IMR-90 (cell line): ENCODE measurements at regions not wholly inside any gene's neighbourhood (a gene's known extent, or its start where the extent isn't known, plus 50 kb on each side); places are given as distances from the start of the nearest gene placed in this dataset.

Experiments used
- ATAC-seq: fragments of 200-7000 bp; cut with Tn5 transposase; 2 replicates; pipeline ENCODE4 v1.9.1; 2020; ENCODE audit warnings: low read depth, mild to moderate bottlenecking, moderate library complexity
- BruUV-seq: library from RNA; stranded (reverse); fragments of 400-500 nt; replicated peaks from 2 replicates; lab custom pipeline; 2021; lab: Mats Ljungman, UMichigan
- CTCF ChIA-PET: fragments of 300-600 bp; formaldehyde crosslinking; extraction: SDS; loops from one replicate; lab custom pipeline; 2021; ENCODE audit warnings: antibody characterized with exemption; lab: Yijun Ruan, JAX
- POLR2A ChIA-PET: fragments of 300-600 bp; sonication (Branson Sonifier 250); formaldehyde crosslinking; loops from one replicate; lab custom pipeline; 2022; ENCODE audit warnings: antibody characterized with exemption; ENCODE audit not compliant: unreplicated experiment; lab: Charles Lee
- DNase-seq: peaks from one replicate; pipeline ENCODE4 v3.0.0; 2013
- H2AFZ ChIP-seq: replicated peaks from 2 replicates; pipeline ENCODE3; 2013; ENCODE audit warnings: low read length, mild to moderate bottlenecking; ENCODE audit not compliant: poor library complexity
- H2AK5ac ChIP-seq: 2 replicates; pipeline ENCODE4 v1.6.1; 2013; ENCODE audit warnings: low read depth, low read length, inconsistent platforms
- H2AK9ac ChIP-seq: replicated peaks from 2 replicates; pipeline ENCODE3; 2013; ENCODE audit warnings: mild to moderate bottlenecking, low read depth, low read length, moderate library complexity; ENCODE audit not compliant: poor library complexity
- H2BK120ac ChIP-seq: 2 replicates; pipeline ENCODE4 v1.6.1; 2013; ENCODE audit warnings: low read depth, low read length, inconsistent platforms
- H2BK15ac ChIP-seq: 3 replicates; pipeline ENCODE4 v1.6.1; 2013; ENCODE audit warnings: low read depth, low read length, inconsistent platforms
- H2BK20ac ChIP-seq: 2 replicates; pipeline ENCODE4 v1.6.1; 2013; ENCODE audit warnings: low read depth, mild to moderate bottlenecking, inconsistent platforms, low read length, moderate library complexity
- H2BK5ac ChIP-seq: 2 replicates; pipeline ENCODE4 v1.6.1; 2013; ENCODE audit warnings: mild to moderate bottlenecking, low read depth, low read length, inconsistent platforms; ENCODE audit not compliant: poor library complexity, severe bottlenecking
- H3K14ac ChIP-seq: replicated peaks from 2 replicates; pipeline ENCODE4 v1.6.1; 2013; ENCODE audit warnings: low read depth, low read length, inconsistent platforms
- H3K18ac ChIP-seq: 2 replicates; pipeline ENCODE4 v1.6.1; 2013; ENCODE audit warnings: low read depth, low read length, control low read depth
- H3K23ac ChIP-seq: 2 replicates; pipeline ENCODE4 v1.6.1; 2013; ENCODE audit warnings: low read depth, low read length, inconsistent platforms
- H3K27ac ChIP-seq: 2 replicates; pipeline ENCODE4 v1.5.1; 2013; ENCODE audit warnings: mild to moderate bottlenecking, control low read depth, low read length; ENCODE audit not compliant: insufficient read depth
- H3K27me3 ChIP-seq: 2 replicates; pipeline ENCODE4 v1.6.1; 2013; ENCODE audit warnings: low read length; ENCODE audit not compliant: control insufficient read depth, insufficient read depth
- H3K36me3 ChIP-seq: 2 replicates; pipeline ENCODE4 v1.6.1; 2013; ENCODE audit warnings: low read length, mixed read lengths; ENCODE audit not compliant: control insufficient read depth, insufficient read depth
- H3K4ac ChIP-seq: 2 replicates; pipeline ENCODE4 v1.6.1; 2013; ENCODE audit warnings: low read depth, low read length, inconsistent platforms
- H3K4me1 ChIP-seq: 2 replicates; pipeline ENCODE4 v1.6.1; 2013; ENCODE audit warnings: low read length, mixed read lengths; ENCODE audit not compliant: control insufficient read depth, insufficient read depth
- H3K4me2 ChIP-seq: 2 replicates; pipeline ENCODE4 v1.6.1; 2013; ENCODE audit warnings: low read depth, mild to moderate bottlenecking, control low read depth, low read length, moderate library complexity
- H3K4me3 ChIP-seq: 2 replicates; pipeline ENCODE4 v1.5.1; 2013; ENCODE audit warnings: low read depth, mild to moderate bottlenecking, control low read depth, low read length, moderate library complexity; ENCODE audit not compliant: insufficient read depth
- H3K56ac ChIP-seq: 2 replicates; pipeline ENCODE4 v1.6.1; 2013; ENCODE audit warnings: low read length, inconsistent platforms; ENCODE audit not compliant: insufficient read depth; ENCODE audit errors: extremely low read depth
- H3K79me1 ChIP-seq, 2 experiments: 2 replicates each; pipeline ENCODE4 v1.6.1; 2013; ENCODE audit warnings: low read length in 2 of 2, inconsistent platforms in 1 of 2, low read depth in 1 of 2
- H3K9ac ChIP-seq: 2 replicates; pipeline ENCODE4 v1.6.1; 2013; ENCODE audit warnings: low read depth, low read length, control low read depth
- H3K9me1 ChIP-seq: 2 replicates; pipeline ENCODE4 v1.6.1; 2013; ENCODE audit warnings: low read length, inconsistent platforms; ENCODE audit not compliant: insufficient read depth
- H3K9me3 ChIP-seq: 2 replicates; pipeline ENCODE4 v1.6.1; 2013; ENCODE audit warnings: low read length; ENCODE audit not compliant: control insufficient read depth, insufficient read depth
- H4K20me1 ChIP-seq: 2 replicates; pipeline ENCODE4 v1.6.1; 2013; ENCODE audit warnings: low read length, inconsistent platforms; ENCODE audit not compliant: insufficient read depth
- H4K5ac ChIP-seq: 2 replicates; pipeline ENCODE4 v1.6.1; 2013; ENCODE audit warnings: mild to moderate bottlenecking, low read depth, low read length, control low read depth
- H4K8ac ChIP-seq, 2 experiments: 2 replicates each; pipeline ENCODE4 v1.6.1; 2013; ENCODE audit warnings: low read depth in 2 of 2, low read length in 2 of 2, control low read depth in 1 of 2, inconsistent platforms in 1 of 2
- H4K91ac ChIP-seq: 2 replicates; pipeline ENCODE4 v1.6.1; 2013; ENCODE audit warnings: low read depth, low read length, inconsistent platforms; ENCODE audit not compliant: insufficient read depth
- CHD1 ChIP-seq: IDR thresholded peaks from 2 replicates; pipeline ENCODE4 v1.6.1; 2012; ENCODE audit warnings: low read depth, low read length, improper control_type of control experiment
- ELK1 ChIP-seq: fragments of 150-350 bp; IDR thresholded peaks from 2 replicates; pipeline ENCODE4 v1.6.1; 2016; ENCODE audit warnings: low read depth, mild to moderate bottlenecking, low read length, moderate library complexity, borderline replicate concordance
- FOS ChIP-seq: fragments of 150-350 bp; IDR thresholded peaks from 2 replicates; pipeline ENCODE4 v1.6.1; 2016; ENCODE audit warnings: low read depth, low read length
- MXI1 ChIP-seq: IDR thresholded peaks from 2 replicates; pipeline ENCODE4 v1.6.1; 2012; ENCODE audit warnings: low read depth, mild to moderate bottlenecking, low read length, moderate library complexity, borderline replicate concordance
- NFE2L2 ChIP-seq: fragments of 150-350 bp; IDR thresholded peaks from 2 replicates; pipeline ENCODE4 v1.6.1; 2016; ENCODE audit warnings: low read depth, mild to moderate bottlenecking, low read length
- RAD21 ChIP-seq: IDR thresholded peaks from 2 replicates; pipeline ENCODE4 v1.6.1; 2012; ENCODE audit warnings: low read length, improper control_type of control experiment
- RCOR1 ChIP-seq: IDR thresholded peaks from 2 replicates; pipeline ENCODE4 v1.6.1; 2012; ENCODE audit warnings: mild to moderate bottlenecking, low read length, improper control_type of control experiment; ENCODE audit not compliant: insufficient replicate concordance
- USF2 ChIP-seq: fragments of 150-350 bp; IDR thresholded peaks from 2 replicates; pipeline ENCODE4 v1.6.1; 2017; ENCODE audit warnings: mild to moderate bottlenecking, antibody characterized with exemption, low read length, low read depth
- WGBS, 2 experiments: methylation state at CpG; one replicate each; pipeline versions ENCODE4 v1.1.5 to v1.1.7; 2013; ENCODE audit warnings: missing lambda C conversion rate in 2 of 2; ENCODE audit not compliant: insufficient read length in 1 of 2; ENCODE audit errors: extremely low coverage in 2 of 2; 5-methylcytosine and 5-hydroxymethylcytosine counted together
- dilution Hi-C: fragments of 300-500 bp; cut with HindIII; formaldehyde crosslinking; loops from one replicate; pipeline ENCODE4 v1.14.3; 2018; ENCODE audit warnings: low sequenced_read_pairs; ENCODE audit not compliant: unreplicated experiment
- in situ Hi-C: fragments of 300-500 bp; cut with MboI; formaldehyde crosslinking; loops from 3 replicates; pipeline ENCODE4 v1.14.3; 2019; ENCODE audit warnings: low sequenced_read_pairs, inconsistent platforms, mixed read lengths
- intact Hi-C: fragments of 100-400 bp; cut with micrococcal nuclease; formaldehyde crosslinking; loops from 2 replicates; pipeline ENCODE4 v1.10.0; 2022

GRCh38 chrX:82320569-82320968 is 1118.7 kb downstream of the SH3BGRL start:
- intact Hi-C loops: no loop called here
- H4K8ac ChIP-seq: no peak overlapping the region
- no peak overlapping the region for H2BK20ac ChIP-seq
- no peaks in the 10 kb centered on the region for H4K20me1 ChIP-seq
- no CpG with 5 or more reads among the region's 1 CpG for WGBS, 2 experiments
- no peaks in the 10 kb centered on the region for H3K27me3 ChIP-seq
- no peak overlapping the region for H3K14ac ChIP-seq
- no peaks in the 10 kb centered on the region for H3K79me1 ChIP-seq
- no peak overlapping the region for H4K5ac ChIP-seq
- no peak for TF ChIP-seq USF2
- TF ChIP-seq CHD1: no peak
- no peak for TF ChIP-seq MXI1
- TF ChIP-seq NFE2L2: no peak
- TF ChIP-seq RAD21: no peak
- no peak for TF ChIP-seq RCOR1
- no peak for TF ChIP-seq FOS
- no peak for TF ChIP-seq ELK1
- H4K91ac ChIP-seq: no peak overlapping the region
- no peak overlapping the region for H2AK9ac ChIP-seq
- no peak overlapping the region for H3K4ac ChIP-seq
- H3K18ac ChIP-seq: no peak overlapping the region
- no peak overlapping the region for H3K4me3 ChIP-seq
- dilution Hi-C loops: no loop called here
- no peak overlapping the region for H2BK120ac ChIP-seq
- no TSS peak for BruUV-seq
- H2BK15ac ChIP-seq: no peak overlapping the region
- H3K23ac ChIP-seq: no peak overlapping the region
- no peak overlapping the region for H2BK5ac ChIP-seq
- in situ Hi-C loops: no loop called here
- no peaks in the 10 kb centered on the region for H3K9me3 ChIP-seq
- DNase-seq (no peak), ATAC-seq (no peak)
- no peak overlapping the region for H2AK5ac ChIP-seq
- no peak overlapping the region for H3K9ac ChIP-seq
- no peaks in the 10 kb centered on the region for H3K4me1 ChIP-seq
- H3K9me1 ChIP-seq: no peaks in the 10 kb centered on the region
- no peak overlapping the region for H2AFZ ChIP-seq
- ChIA-PET POLR2A (no interaction called here), CTCF (no interaction called here)
- H3K36me3 ChIP-seq: no peaks in the 10 kb centered on the region
- no peak overlapping the region for H3K56ac ChIP-seq
- no peak overlapping the region for H3K4me2 ChIP-seq
- no peak overlapping the region for H3K27ac ChIP-seq
